Spleen (tissue), 11 donors: ENCODE measurements at regions not wholly inside any gene's neighbourhood (a gene's known extent, or its start where the extent isn't known, plus 50 kb on each side); places are given as distances from the start of the nearest gene placed in this dataset.

Experiments used
- DNase-seq: peaks from one replicate; pipeline ENCODE4 v3.0.0-alpha.2; 2020
- H3K27ac ChIP-seq, 8 donors: fragments of 200-600 bp; sonication (generic) in 7 of 8; 1 replicate in 4 of 8; 2 replicates in 4 of 8; pipeline versions ENCODE4 v1.5.0 to v1.8.0; 2016 to 2021; ENCODE audit warnings: inconsistent platforms in 4 of 8, mild to moderate bottlenecking in 4 of 8, moderate library complexity in 1 of 8
- H3K27me3 ChIP-seq, 7 donors: fragments of 200-600 bp; sonication (generic) in 6 of 7; replicated peaks in 1 of 7; 1 replicate in 4 of 7; 2 replicates in 3 of 7; pipeline versions ENCODE4 v1.5.0 to v1.8.0; 2016 to 2021; ENCODE audit warnings: inconsistent platforms in 3 of 7, mild to moderate bottlenecking in 1 of 7
- H3K36me3 ChIP-seq, 6 donors: fragments of 200-600 bp; sonication (generic) in 5 of 6; 1 replicate in 4 of 6; 2 replicates in 2 of 6; pipeline versions ENCODE4 v1.5.0 to v1.8.0; 2016 to 2021; ENCODE audit warnings: inconsistent platforms in 2 of 6
- H3K4me1 ChIP-seq, 6 donors: fragments of 200-600 bp; sonication (generic) in 5 of 6; 1 replicate in 3 of 6; 2 replicates in 3 of 6; pipeline versions ENCODE4 v1.5.0 to v1.8.0; 2016 to 2021; ENCODE audit warnings: inconsistent platforms in 3 of 6
- H3K4me3 ChIP-seq, 8 donors: fragments of 200-600 bp; sonication (generic) in 7 of 8; 1 replicate in 4 of 8; 2 replicates in 4 of 8; pipeline versions ENCODE4 v1.5.0 to v1.8.0; 2016 to 2021; ENCODE audit warnings: inconsistent platforms in 4 of 8, mild to moderate bottlenecking in 4 of 8, moderate library complexity in 2 of 8
- H3K9me3 ChIP-seq, 8 donors: fragments of 200-600 bp; sonication (generic) in 7 of 8; 1 replicate in 4 of 8; 2 replicates in 4 of 8; pipeline versions ENCODE4 v1.5.0 to v1.8.0; 2016 to 2021; ENCODE audit warnings: inconsistent platforms in 4 of 8
- CTCF ChIP-seq, 11 experiments: fragments of 200-600 bp in 7 of 11; fragments of 450-650 bp in 4 of 11; sonication (generic) in 4 of 11; IDR thresholded peaks in 8 of 11; conservative IDR thresholded peaks in 3 of 11; 1 replicate in 7 of 11; 2 replicates in 4 of 11; pipeline versions ENCODE4 v1.4.0 to v1.8.0; 2016 to 2021; ENCODE audit warnings: antibody characterized with exemption in 11 of 11, inconsistent platforms in 4 of 11, mild to moderate bottlenecking in 1 of 11
- POLR2A ChIP-seq, 3 donors: fragments of 450-650 bp; IDR thresholded peaks; one replicate each; pipeline ENCODE4 v1.5.1; 2017; ENCODE audit warnings: antibody characterized with exemption in 3 of 3, mild to moderate bottlenecking in 1 of 3
- POLR2AphosphoS5 ChIP-seq, 3 donors: sonication (generic); formaldehyde crosslinking; IDR thresholded peaks; one replicate each; pipeline ENCODE4 v1.5.1; 2017; ENCODE audit warnings: antibody characterized with exemption in 3 of 3
- WGBS, 5 donors: extraction: QIAGEN DNeasy Blood & Tissue Kit in 3 of 5; methylation state at CpG; one replicate each; pipeline versions ENCODE4 v1.1.5 to v1.1.7; 2013 to 2018; 5-methylcytosine and 5-hydroxymethylcytosine counted together
- intact Hi-C: fragments of 100-400 bp; cut with DNase I; formaldehyde crosslinking; loops from one replicate; pipeline ENCODE4 v1.15.0; 2023; ENCODE audit warnings: low total_unique reads
- donor health status: healthy with polysubstance abuse.
- donor health status: DM: no; HTN: no; CAD: no; lungs with moderate emphysema.
- donor health status: DM: no; HTN: no; CAD: no.
- donor health status: Bipolar disorder and iron deficiency.
- donor health status: healthy.
- donor health status: DM: no; HTN: no; CAD: no.
- donor health status: DM: yes; HTN: yes; CAD: no.

DNA sequence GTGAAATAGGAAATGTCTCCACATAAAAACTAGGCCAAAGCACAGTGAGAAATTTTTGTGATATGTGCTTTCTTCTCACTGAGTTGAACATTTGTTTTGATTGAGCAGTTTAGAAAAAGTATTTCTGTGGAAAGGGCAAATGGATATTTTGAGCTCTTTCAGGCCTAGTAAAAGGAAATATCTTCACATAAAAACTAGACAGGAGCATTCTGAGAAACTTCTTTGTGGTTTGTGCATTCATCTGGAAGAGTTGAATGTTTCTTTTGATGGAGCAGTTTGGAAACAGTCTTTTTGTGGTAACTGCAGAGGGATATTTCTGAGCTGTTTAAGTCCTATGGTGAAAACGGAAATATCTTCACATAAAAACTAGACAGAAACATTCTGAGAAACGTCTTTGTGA, 582.7 kb upstream of the ALG10B start:
- TF ChIP-seq POLR2A (IDR thresholded peaks at IDR 0.05) (no peak), CTCF (IDR thresholded peaks at IDR 0.05 in 8 of 11, conservative IDR thresholded peaks at IDR 0.05 in 3 of 11) (no peak), POLR2AphosphoS5 (IDR thresholded peaks at IDR 0.05) (no peak)
- Histone ChIP-seq H3K9me3 (peaks cover 0 to 86% (median 72%) of the 10 kb centered on the region in 8 donors), H3K4me3 (no peak overlapping the region), H3K36me3 (no peaks in the 10 kb centered on the region), H3K27me3 (no peaks in the 10 kb centered on the region), H3K27ac (no peak overlapping the region), H3K4me1 (no peaks in the 10 kb centered on the region)
- WGBS, 5 donors: 39 to 43% (median 39%) methylated on average over 2 of the region's 2 CpGs
- DNase-seq: no peak
- intact Hi-C loops: no loop called here
